ENCODE measurements at regions not wholly inside any gene's neighbourhood (a gene's known extent, or its start where the extent isn't known, plus 50 kb on each side); places are given as distances from the start of the nearest gene placed in this dataset.
"Not testable (repeated sequence)": the region's sequence is repeated elsewhere in the genome, so short reads cannot be mapped to it uniquely, and the experiment has no call there.

- not testable (repeated sequence) for TF ChIP-seq CTCF (IDR thresholded peaks at IDR 0.05); EZH2 (IDR thresholded peaks at IDR 0.05; ENCODE audit: borderline replicate concordance, insufficient read depth, low read depth, low read length, poor library complexity, severe bottlenecking)
Measured at GRCh38 chrY:11097498-11097897, 1569.8 kb downstream of the TSPY10 start.

All from B cell (primary cell).